ENCODE measurements at regions not wholly inside any gene's neighbourhood (a gene's known extent, or its start where the extent isn't known, plus 50 kb on each side); places are given as distances from the start of the nearest gene placed in this dataset.
"Not testable (repeated sequence)": the region's sequence is repeated elsewhere in the genome, so short reads cannot be mapped to it uniquely, and the experiment has no call there.

- WGBS, 5 donors: 62 to 83% (median 72%) methylated on average over 2 of the region's 2 CpGs
- no peaks in the 10 kb centered on the region for H3K36me3 ChIP-seq
- H3K4me1 ChIP-seq: no peaks in the 10 kb centered on the region
Measured at GRCh38 chr2:185567196-185567595, 171.4 kb upstream of the FSIP2 start.

GRCh38 chr2:185567940-185568339 lies 170.7 kb upstream of the FSIP2 start:
- 82 to 91% (median 86%) methylated on average over 8 of the region's 8 CpGs for WGBS, 5 donors
- TF ChIP-seq POLR2A (IDR thresholded peaks at IDR 0.05): no peak
- TF ChIP-seq POLR2AphosphoS5 (IDR thresholded peaks at IDR 0.05): no peak
- TF ChIP-seq CTCF (IDR thresholded peaks at IDR 0.05): no peak
- no peak for TF ChIP-seq EP300 (IDR thresholded peaks at IDR 0.05)
- Histone ChIP-seq H3K9me3 (peaks cover 0 to 6% (median 0%) of the 10 kb centered on the region in 4 donors), H3K36me3 (no peaks in the 10 kb centered on the region), H3K27ac (no peak overlapping the region), H3K4me3 (no peak overlapping the region), H3K4me1 (no peaks in the 10 kb centered on the region), H3K27me3 (no peaks in the 10 kb centered on the region)
- DNase-seq: no peak
- intact Hi-C loops (cut with DNase I; ENCODE audit: low total_unique reads): no loop called here

More at GRCh38 chr2:185567196-185567595, 171.4 kb upstream of the FSIP2 start:
- Histone ChIP-seq H3K9me3 (peaks cover 0 to 6% (median 0%) of the 10 kb centered on the region in 4 donors), H3K27ac (no peak overlapping the region), H3K27me3 (no peaks in the 10 kb centered on the region), H3K4me3 (no peak overlapping the region)
- no peak for TF ChIP-seq EP300 (IDR thresholded peaks at IDR 0.05)
- TF ChIP-seq CTCF (IDR thresholded peaks at IDR 0.05): no peak
- no peak for TF ChIP-seq POLR2A (IDR thresholded peaks at IDR 0.05)
- TF ChIP-seq POLR2AphosphoS5 (IDR thresholded peaks at IDR 0.05): no peak
- no peak for DNase-seq
- intact Hi-C loops (cut with DNase I; ENCODE audit: low total_unique reads): no loop called here

GRCh38 chr2:185578322-185578721 lies 160.3 kb upstream of the FSIP2 start:
- TF ChIP-seq CTCF (IDR thresholded peaks at IDR 0.05) (no peak), POLR2AphosphoS5 (IDR thresholded peaks at IDR 0.05) (no peak), POLR2A (IDR thresholded peaks at IDR 0.05) (no peak), EP300 (IDR thresholded peaks at IDR 0.05) (no peak)
- H3K4me1 ChIP-seq: no peaks in the 10 kb centered on the region
- H3K27ac ChIP-seq: no peak overlapping the region
- H3K9me3 ChIP-seq: peaks cover 0 to 7% (median 4%) of the 10 kb centered on the region in 4 donors
- no peak for DNase-seq
- WGBS, 5 donors: 40 to 66% (median 55%) methylated on average over 3 of the region's 3 CpGs
- H3K27me3 ChIP-seq: no peaks in the 10 kb centered on the region
- intact Hi-C loops (cut with DNase I; ENCODE audit: low total_unique reads): no loop called here
- no peaks in the 10 kb centered on the region for H3K36me3 ChIP-seq
- no peak overlapping the region for H3K4me3 ChIP-seq

- H3K27me3 ChIP-seq: no peaks in the 10 kb centered on the region
- H3K9me3 ChIP-seq: peaks cover 0 to 25% (median 15%) of the 10 kb centered on the region in 4 donors
- no peak overlapping the region for H3K27ac ChIP-seq
- 44 to 99% (median 83%) methylated on average over 2 of the region's 2 CpGs for WGBS, 5 donors
- intact Hi-C loops (cut with DNase I; ENCODE audit: low total_unique reads): no loop called here
- no peaks in the 10 kb centered on the region for H3K4me1 ChIP-seq
- TF ChIP-seq POLR2A (IDR thresholded peaks at IDR 0.05): no peak
- no peak for TF ChIP-seq CTCF (IDR thresholded peaks at IDR 0.05)
- no peak for TF ChIP-seq POLR2AphosphoS5 (IDR thresholded peaks at IDR 0.05)
- TF ChIP-seq EP300 (IDR thresholded peaks at IDR 0.05): no peak
- H3K36me3 ChIP-seq: no peaks in the 10 kb centered on the region
- no peak overlapping the region for H3K4me3 ChIP-seq
- DNase-seq: no peak
Measured at GRCh38 chr2:185583058-185583816, 155.4 kb upstream of the FSIP2 start.

GRCh38 chr2:185585165-185585564 lies 153.4 kb upstream of the FSIP2 start:
- H3K4me1 ChIP-seq; H3K27ac ChIP-seq; H3K4me3 ChIP-seq; H3K27me3 ChIP-seq; intact Hi-C loops (cut with DNase I; ENCODE audit: low total_unique reads); DNase-seq; H3K36me3 ChIP-seq: not testable (repeated sequence)
- WGBS, 5 donors: 76 to 100% (median 96%) methylated on average over 5 of the region's 5 CpGs
- peaks cover 0 to 25% (median 15%) of the 10 kb centered on the region in 4 donors for H3K9me3 ChIP-seq

- H3K9me3 ChIP-seq; DNase-seq; H3K4me3 ChIP-seq; H3K36me3 ChIP-seq; intact Hi-C loops (cut with DNase I; ENCODE audit: low total_unique reads); H3K27ac ChIP-seq; H3K27me3 ChIP-seq; H3K4me1 ChIP-seq: not testable (repeated sequence)
- 75 to 98% (median 83%) methylated on average over 9 to 14 of the region's 14 CpGs for WGBS, 5 donors
Measured at GRCh38 chr2:185591276-185591675, 147.3 kb upstream of the FSIP2 start.

All from stomach (tissue), 8 donors.